Liver (tissue), 8 donors: ENCODE measurements at regions not wholly inside any gene's neighbourhood (a gene's known extent, or its start where the extent isn't known, plus 50 kb on each side); places are given as distances from the start of the nearest gene placed in this dataset.

ENCODE experiments used
- DNase-seq: peaks from one replicate; pipeline ENCODE4 v3.0.0-alpha.2; 2017; ENCODE audit warnings: low spot score
- H3K27ac ChIP-seq, 2 donors: one replicate each; pipeline ENCODE4 v1.7.0; 2013; ENCODE audit warnings: inconsistent platforms in 2 of 2, low read length in 2 of 2, control low read depth in 1 of 2, low read depth in 1 of 2, mild to moderate bottlenecking in 1 of 2
- H3K27me3 ChIP-seq, 4 donors: one replicate each; pipeline versions ENCODE4 v1.6.1 to v1.7.0; 2013; ENCODE audit warnings: low read length in 3 of 4, inconsistent platforms in 1 of 4, mild to moderate bottlenecking in 1 of 4, moderate library complexity in 1 of 4; ENCODE audit not compliant: control insufficient read depth in 4 of 4, insufficient read depth in 4 of 4
- H3K36me3 ChIP-seq, 4 donors: one replicate each; pipeline versions ENCODE4 v1.6.1 to v1.7.0; 2013; ENCODE audit warnings: low read length in 3 of 4, mild to moderate bottlenecking in 3 of 4, low read depth in 1 of 4, moderate library complexity in 1 of 4; ENCODE audit not compliant: control insufficient read depth in 4 of 4, insufficient read depth in 3 of 4
- H3K4me1 ChIP-seq, 4 donors: one replicate each; pipeline versions ENCODE4 v1.6.1 to v1.7.0; 2013; ENCODE audit warnings: low read length in 3 of 4, mild to moderate bottlenecking in 3 of 4, moderate library complexity in 1 of 4; ENCODE audit not compliant: control insufficient read depth in 4 of 4, insufficient read depth in 4 of 4
- H3K4me3 ChIP-seq, 3 donors: one replicate each; pipeline versions ENCODE4 v1.6.1 to v1.7.0; 2013; ENCODE audit warnings: low read length in 3 of 3, control low read depth in 1 of 3, low read depth in 1 of 3, mild to moderate bottlenecking in 1 of 3
- H3K9ac ChIP-seq, 2 donors: one replicate each; pipeline ENCODE4 v1.7.0; 2013; ENCODE audit warnings: low read length in 2 of 2, mild to moderate bottlenecking in 2 of 2, moderate library complexity in 2 of 2, control low read depth in 1 of 2, low read depth in 1 of 2
- H3K9me3 ChIP-seq, 4 donors: one replicate each; pipeline versions ENCODE4 v1.6.1 to v1.7.0; 2013; ENCODE audit warnings: low read length in 3 of 4; ENCODE audit not compliant: control insufficient read depth in 4 of 4
- EGR1 ChIP-seq, 2 donors: IDR thresholded peaks; 2 replicates each; pipeline ENCODE4 v1.6.1; 2016 to 2018; ENCODE audit warnings: antibody characterized with exemption in 2 of 2, low read depth in 2 of 2
- FOXA1 ChIP-seq: IDR thresholded peaks from 2 replicates; pipeline ENCODE4 v1.6.1; 2016; ENCODE audit warnings: antibody characterized with exemption
- FOXA2 ChIP-seq: IDR thresholded peaks from 2 replicates; pipeline ENCODE4 v1.6.1; 2016; ENCODE audit warnings: antibody characterized with exemption
- GABPA ChIP-seq, 2 donors: IDR thresholded peaks in 1 of 2; conservative IDR thresholded peaks in 1 of 2; 2 replicates each; pipeline ENCODE4 v1.6.1; 2016; ENCODE audit warnings: antibody characterized with exemption in 2 of 2, mild to moderate bottlenecking in 1 of 2, moderate library complexity in 1 of 2
- HNF4A ChIP-seq, 2 donors: conservative IDR thresholded peaks; 2 replicates each; pipeline ENCODE4 v1.6.1; 2016; ENCODE audit warnings: antibody characterized with exemption in 2 of 2, mild to moderate bottlenecking in 2 of 2
- HNF4G ChIP-seq: IDR thresholded peaks from 2 replicates; pipeline ENCODE4 v1.6.1; 2016; ENCODE audit warnings: antibody characterized with exemption
- JUND ChIP-seq, 2 donors: IDR thresholded peaks; 2 replicates each; pipeline ENCODE4 v1.6.1; 2016; ENCODE audit warnings: antibody characterized with exemption in 2 of 2
- NR2F2 ChIP-seq: IDR thresholded peaks from 2 replicates; pipeline ENCODE4 v1.6.1; 2016; ENCODE audit warnings: antibody characterized with exemption
- RAD21 ChIP-seq, 2 donors: IDR thresholded peaks; 2 replicates each; pipeline ENCODE4 v1.6.1; 2016; ENCODE audit warnings: antibody characterized with exemption in 2 of 2, mild to moderate bottlenecking in 2 of 2
- RXRA ChIP-seq, 2 donors: IDR thresholded peaks; 2 replicates each; pipeline ENCODE4 v1.6.1; 2017 to 2018; ENCODE audit warnings: antibody characterized with exemption in 2 of 2, mild to moderate bottlenecking in 1 of 2
- SP1 ChIP-seq: IDR thresholded peaks from 2 replicates; pipeline ENCODE4 v1.6.1; 2018; ENCODE audit warnings: antibody characterized with exemption, mild to moderate bottlenecking
- TAF1 ChIP-seq: conservative IDR thresholded peaks from 2 replicates; pipeline ENCODE4 v1.6.1; 2016; ENCODE audit warnings: antibody characterized with exemption, mild to moderate bottlenecking
- YY1 ChIP-seq: IDR thresholded peaks from 2 replicates; pipeline ENCODE4 v1.6.1; 2016; ENCODE audit warnings: antibody characterized with exemption, mild to moderate bottlenecking
- WGBS: extraction: QIAGEN DNeasy Blood & Tissue Kit; methylation state at CpG from one replicate; pipeline ENCODE4 v1.1.7; 2013; 5-methylcytosine and 5-hydroxymethylcytosine counted together
- TF ChIP-seq, protein P1 (sequence below): IDR thresholded peaks from 2 replicates; pipeline ENCODE4 v1.6.1; 2016; ENCODE audit warnings: antibody characterized with exemption
- TF ChIP-seq, protein P2 (sequence below): IDR thresholded peaks from 2 replicates; pipeline ENCODE4 v1.6.1; 2016; ENCODE audit warnings: antibody characterized with exemption
- TF ChIP-seq, protein P3 (sequence below): IDR thresholded peaks from 2 replicates; pipeline ENCODE4 v1.6.1; 2016; ENCODE audit warnings: antibody characterized with exemption
- TF ChIP-seq, protein P4 (sequence below): fragments of 150-350 bp; IDR thresholded peaks from 2 replicates; pipeline ENCODE4 v1.5.1; 2017; ENCODE audit warnings: improper control_type of control experiment, low read depth, low read length; ENCODE audit not compliant: missing input control
- TF ChIP-seq, protein P5 (sequence below): IDR thresholded peaks from 2 replicates; pipeline ENCODE4 v1.6.1; 2016; ENCODE audit warnings: antibody characterized with exemption, mild to moderate bottlenecking
- donor health status: healthy.
- donor health status: healthy.
- donor health status: healthy.
- donor health status: healthy.
- donor health status: healthy.

DNA sequence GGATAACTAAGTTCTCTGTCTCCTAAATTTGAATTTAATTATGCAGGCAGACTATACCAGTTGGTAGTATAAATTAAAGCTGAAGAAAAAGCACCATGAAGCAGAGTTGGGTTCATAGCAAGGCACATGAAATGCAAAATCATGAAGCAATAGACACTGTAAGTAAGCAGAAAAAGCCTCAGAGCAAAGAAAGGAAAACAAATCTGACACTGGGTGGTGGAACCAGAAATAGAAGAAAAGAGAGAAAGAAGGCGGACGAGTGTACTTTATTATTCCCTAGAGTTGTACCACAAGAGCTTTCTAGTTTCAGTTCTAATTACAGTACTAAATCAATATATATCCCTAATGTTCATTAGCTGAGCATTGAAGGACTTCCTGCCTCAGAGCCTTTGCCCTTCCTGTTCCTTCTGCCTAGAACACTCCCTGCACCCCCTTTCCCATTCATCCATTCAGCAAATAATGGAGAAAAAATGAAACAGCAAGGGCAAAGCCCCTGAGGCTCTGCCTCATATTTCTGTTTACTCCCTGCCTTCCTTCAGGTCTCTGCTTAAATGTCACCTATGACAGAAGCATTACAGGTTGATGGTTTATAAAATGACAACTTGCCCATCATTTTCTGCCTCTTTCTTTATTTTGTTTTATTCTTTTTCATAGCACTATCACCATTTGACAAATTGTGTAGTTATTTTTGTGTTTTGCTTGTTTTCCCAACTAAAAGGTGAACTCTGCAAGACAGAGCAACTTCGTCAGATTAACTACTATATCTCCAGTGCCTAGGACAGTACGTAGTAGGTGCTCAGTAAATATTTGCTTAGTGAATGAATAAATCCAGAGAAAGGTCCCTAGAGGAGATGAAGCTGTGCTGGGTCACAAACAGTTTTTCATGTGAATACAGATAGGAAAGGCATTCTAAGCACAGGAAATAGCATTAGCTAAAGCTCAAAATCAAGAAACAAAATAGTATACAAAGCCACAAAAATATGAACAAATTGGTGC lies 154.0 kb upstream of the RASGEF1B start:
- no peaks in the 10 kb centered on the region for H3K36me3 ChIP-seq
- H3K9me3 ChIP-seq = no peaks in the 10 kb centered on the region
- peaks cover 11 to 74% (median 45%) of the 10 kb centered on the region in 4 donors for H3K4me1 ChIP-seq
- peak overlapping the region in 1 of 2 donors; percentile 69 for H3K9ac ChIP-seq
- no peak for TF ChIP-seq GABPA (IDR thresholded peaks at IDR 0.05 in 1 of 2, conservative IDR thresholded peaks at IDR 0.05 in 1 of 2)
- peak in 1 of 2 donors; percentile 11 for TF ChIP-seq HNF4A (conservative IDR thresholded peaks at IDR 0.05)
- no peak for TF ChIP-seq FOXA2
- TF ChIP-seq JUND (IDR thresholded peaks at IDR 0.05) = no peak
- TF ChIP-seq RAD21 (IDR thresholded peaks at IDR 0.05) = no peak
- no peak for TF ChIP-seq HNF4G
- TF ChIP-seq, protein P1, sequence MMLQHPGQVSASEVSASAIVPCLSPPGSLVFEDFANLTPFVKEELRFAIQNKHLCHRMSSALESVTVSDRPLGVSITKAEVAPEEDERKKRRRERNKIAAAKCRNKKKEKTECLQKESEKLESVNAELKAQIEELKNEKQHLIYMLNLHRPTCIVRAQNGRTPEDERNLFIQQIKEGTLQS = no peak
- no peak for TF ChIP-seq NR2F2
- no peak for TF ChIP-seq SP1
- TF ChIP-seq FOXA1 = peak; percentile 12
- no peak for TF ChIP-seq EGR1 (IDR thresholded peaks at IDR 0.05; ENCODE audit: low read depth in 2 of 2)
- TF ChIP-seq, protein P2, sequence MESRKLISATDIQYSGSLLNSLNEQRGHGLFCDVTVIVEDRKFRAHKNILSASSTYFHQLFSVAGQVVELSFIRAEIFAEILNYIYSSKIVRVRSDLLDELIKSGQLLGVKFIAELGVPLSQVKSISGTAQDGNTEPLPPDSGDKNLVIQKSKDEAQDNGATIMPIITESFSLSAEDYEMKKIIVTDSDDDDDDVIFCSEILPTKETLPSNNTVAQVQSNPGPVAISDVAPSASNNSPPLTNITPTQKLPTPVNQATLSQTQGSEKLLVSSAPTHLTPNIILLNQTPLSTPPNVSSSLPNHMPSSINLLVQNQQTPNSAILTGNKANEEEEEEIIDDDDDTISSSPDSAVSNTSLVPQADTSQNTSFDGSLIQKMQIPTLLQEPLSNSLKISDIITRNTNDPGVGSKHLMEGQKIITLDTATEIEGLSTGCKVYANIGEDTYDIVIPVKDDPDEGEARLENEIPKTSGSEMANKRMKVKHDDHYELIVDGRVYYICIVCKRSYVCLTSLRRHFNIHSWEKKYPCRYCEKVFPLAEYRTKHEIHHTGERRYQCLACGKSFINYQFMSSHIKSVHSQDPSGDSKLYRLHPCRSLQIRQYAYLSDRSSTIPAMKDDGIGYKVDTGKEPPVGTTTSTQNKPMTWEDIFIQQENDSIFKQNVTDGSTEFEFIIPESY = no peak
- TF ChIP-seq, protein P3, sequence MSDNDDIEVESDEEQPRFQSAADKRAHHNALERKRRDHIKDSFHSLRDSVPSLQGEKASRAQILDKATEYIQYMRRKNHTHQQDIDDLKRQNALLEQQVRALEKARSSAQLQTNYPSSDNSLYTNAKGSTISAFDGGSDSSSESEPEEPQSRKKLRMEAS = peak; percentile 8
- TF ChIP-seq RXRA (IDR thresholded peaks at IDR 0.05) = peak in 1 of 2 donors; percentile 23
- TF ChIP-seq TAF1 = no peak
- no peak for TF ChIP-seq YY1
- TF ChIP-seq, protein P4, sequence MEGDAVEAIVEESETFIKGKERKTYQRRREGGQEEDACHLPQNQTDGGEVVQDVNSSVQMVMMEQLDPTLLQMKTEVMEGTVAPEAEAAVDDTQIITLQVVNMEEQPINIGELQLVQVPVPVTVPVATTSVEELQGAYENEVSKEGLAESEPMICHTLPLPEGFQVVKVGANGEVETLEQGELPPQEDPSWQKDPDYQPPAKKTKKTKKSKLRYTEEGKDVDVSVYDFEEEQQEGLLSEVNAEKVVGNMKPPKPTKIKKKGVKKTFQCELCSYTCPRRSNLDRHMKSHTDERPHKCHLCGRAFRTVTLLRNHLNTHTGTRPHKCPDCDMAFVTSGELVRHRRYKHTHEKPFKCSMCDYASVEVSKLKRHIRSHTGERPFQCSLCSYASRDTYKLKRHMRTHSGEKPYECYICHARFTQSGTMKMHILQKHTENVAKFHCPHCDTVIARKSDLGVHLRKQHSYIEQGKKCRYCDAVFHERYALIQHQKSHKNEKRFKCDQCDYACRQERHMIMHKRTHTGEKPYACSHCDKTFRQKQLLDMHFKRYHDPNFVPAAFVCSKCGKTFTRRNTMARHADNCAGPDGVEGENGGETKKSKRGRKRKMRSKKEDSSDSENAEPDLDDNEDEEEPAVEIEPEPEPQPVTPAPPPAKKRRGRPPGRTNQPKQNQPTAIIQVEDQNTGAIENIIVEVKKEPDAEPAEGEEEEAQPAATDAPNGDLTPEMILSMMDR = no peak
- TF ChIP-seq, protein P5, sequence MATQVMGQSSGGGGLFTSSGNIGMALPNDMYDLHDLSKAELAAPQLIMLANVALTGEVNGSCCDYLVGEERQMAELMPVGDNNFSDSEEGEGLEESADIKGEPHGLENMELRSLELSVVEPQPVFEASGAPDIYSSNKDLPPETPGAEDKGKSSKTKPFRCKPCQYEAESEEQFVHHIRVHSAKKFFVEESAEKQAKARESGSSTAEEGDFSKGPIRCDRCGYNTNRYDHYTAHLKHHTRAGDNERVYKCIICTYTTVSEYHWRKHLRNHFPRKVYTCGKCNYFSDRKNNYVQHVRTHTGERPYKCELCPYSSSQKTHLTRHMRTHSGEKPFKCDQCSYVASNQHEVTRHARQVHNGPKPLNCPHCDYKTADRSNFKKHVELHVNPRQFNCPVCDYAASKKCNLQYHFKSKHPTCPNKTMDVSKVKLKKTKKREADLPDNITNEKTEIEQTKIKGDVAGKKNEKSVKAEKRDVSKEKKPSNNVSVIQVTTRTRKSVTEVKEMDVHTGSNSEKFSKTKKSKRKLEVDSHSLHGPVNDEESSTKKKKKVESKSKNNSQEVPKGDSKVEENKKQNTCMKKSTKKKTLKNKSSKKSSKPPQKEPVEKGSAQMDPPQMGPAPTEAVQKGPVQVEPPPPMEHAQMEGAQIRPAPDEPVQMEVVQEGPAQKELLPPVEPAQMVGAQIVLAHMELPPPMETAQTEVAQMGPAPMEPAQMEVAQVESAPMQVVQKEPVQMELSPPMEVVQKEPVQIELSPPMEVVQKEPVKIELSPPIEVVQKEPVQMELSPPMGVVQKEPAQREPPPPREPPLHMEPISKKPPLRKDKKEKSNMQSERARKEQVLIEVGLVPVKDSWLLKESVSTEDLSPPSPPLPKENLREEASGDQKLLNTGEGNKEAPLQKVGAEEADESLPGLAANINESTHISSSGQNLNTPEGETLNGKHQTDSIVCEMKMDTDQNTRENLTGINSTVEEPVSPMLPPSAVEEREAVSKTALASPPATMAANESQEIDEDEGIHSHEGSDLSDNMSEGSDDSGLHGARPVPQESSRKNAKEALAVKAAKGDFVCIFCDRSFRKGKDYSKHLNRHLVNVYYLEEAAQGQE = peak; percentile 13
- DNase-seq = no peak
- peak overlapping the region; percentile 60 to 80 for H3K27ac ChIP-seq
- 28% methylated on average over 4 of the region's 4 CpGs for WGBS
- no peak overlapping the region for H3K4me3 ChIP-seq
- H3K27me3 ChIP-seq = no peaks in the 10 kb centered on the region
